GM23338 (cell line): ENCODE measurements at regions not wholly inside any gene's neighbourhood (a gene's known extent, or its start where the extent isn't known, plus 50 kb on each side); places are given as distances from the start of the nearest gene placed in this dataset.
A peak's percentile ranks its signal among the peaks of the same experiment; 100 is the strongest.

Experiments used
- ATAC-seq: fragments of 200-7000 bp; cut with Tn5 transposase; 3 replicates; pipeline ENCODE4 v1.9.1; 2020
- DNase-seq: peaks from one replicate; pipeline ENCODE4 v3.0.0-alpha.2; 2015; ENCODE audit warnings: low spot score
- H2AFZ ChIP-seq: fragments of 200-600 bp; sonication (generic); 2 replicates; pipeline ENCODE4 v1.8.0; 2016; ENCODE audit warnings: antibody characterized with exemption, mild to moderate bottlenecking, moderate library complexity
- H3F3A ChIP-seq: fragments of 200-600 bp; sonication (generic); replicated peaks from 2 replicates; pipeline ENCODE4 v1.8.0; 2017; ENCODE audit warnings: antibody characterized with exemption, mixed run types, low read depth
- H3K27ac ChIP-seq: fragments of 200-600 bp; sonication (generic); 2 replicates; pipeline ENCODE4 v1.6.1; 2016; ENCODE audit warnings: low read depth
- H3K27me3 ChIP-seq: fragments of 200-600 bp; sonication (generic); 2 replicates; pipeline ENCODE4 v1.8.0; 2016; ENCODE audit warnings: mild to moderate bottlenecking, mixed run types, moderate library complexity; ENCODE audit not compliant: insufficient read depth
- H3K36me3 ChIP-seq: fragments of 200-600 bp; sonication (generic); 2 replicates; pipeline ENCODE4 v1.8.0; 2016; ENCODE audit warnings: mild to moderate bottlenecking; ENCODE audit not compliant: insufficient read depth
- H3K4me1 ChIP-seq: fragments of 200-600 bp; sonication (generic); 2 replicates; pipeline ENCODE4 v1.8.0; 2016; ENCODE audit warnings: mild to moderate bottlenecking, moderate library complexity; ENCODE audit not compliant: insufficient read depth
- H3K4me2 ChIP-seq: fragments of 200-600 bp; sonication (generic); 2 replicates; pipeline ENCODE4 v1.7.1; 2017; ENCODE audit warnings: mixed run types
- H3K4me3 ChIP-seq: fragments of 200-600 bp; sonication (generic); 2 replicates; pipeline ENCODE4 v1.6.1; 2016; ENCODE audit warnings: mixed run types
- H3K79me2 ChIP-seq: fragments of 200-600 bp; sonication (generic); replicated peaks from 2 replicates; pipeline ENCODE4 v1.8.0; 2017; ENCODE audit warnings: mild to moderate bottlenecking; ENCODE audit not compliant: insufficient read depth
- H3K9me2 ChIP-seq: fragments of 200-600 bp; sonication (generic); 2 replicates; pipeline ENCODE4 v1.8.0; 2017; ENCODE audit not compliant: insufficient read depth
- H4K20me1 ChIP-seq: fragments of 200-600 bp; sonication (generic); replicated peaks from 2 replicates; pipeline ENCODE4 v1.8.0; 2017; ENCODE audit warnings: mild to moderate bottlenecking; ENCODE audit not compliant: insufficient read depth
- H3K27ac Mint-ChIP-seq: 2 replicates; pipeline ENCODE4 v1.8.0; 2020; ENCODE audit warnings: inconsistent platforms, mild to moderate bottlenecking, moderate library complexity, mixed read lengths
- H3K27me3 Mint-ChIP-seq: 3 replicates; pipeline ENCODE4 v1.8.0; 2022; ENCODE audit warnings: low read depth, mild to moderate bottlenecking, moderate library complexity, mixed read lengths, inconsistent platforms; ENCODE audit not compliant: insufficient read depth, poor library complexity
- H3K36me3 Mint-ChIP-seq: 3 replicates; pipeline ENCODE4 v1.8.0; 2021; ENCODE audit warnings: low read depth, mild to moderate bottlenecking, inconsistent platforms, moderate library complexity, mixed read lengths
- H3K4me1 Mint-ChIP-seq: 3 replicates; pipeline ENCODE4 v1.8.0; 2020; ENCODE audit warnings: mild to moderate bottlenecking, inconsistent platforms, mixed read lengths
- H3K4me3 Mint-ChIP-seq: 3 replicates; pipeline ENCODE4 v1.8.0; 2021; ENCODE audit warnings: moderate library complexity, mild to moderate bottlenecking, inconsistent platforms, mixed read lengths
- H3K9me3 Mint-ChIP-seq: 3 replicates; pipeline ENCODE4 v1.8.0; 2020; ENCODE audit warnings: moderate library complexity, mild to moderate bottlenecking, inconsistent platforms, mixed read lengths
- CREB1 ChIP-seq: fragments of 250-450 bp; sonication (Bioruptor Pico); IDR thresholded peaks from 2 replicates; pipeline ENCODE4 v1.5.0; 2020; ENCODE audit warnings: low read depth, mild to moderate bottlenecking, moderate library complexity
- EZH2phosphoT487 ChIP-seq: fragments of 200-600 bp; sonication (generic); IDR thresholded peaks from one replicate; pipeline ENCODE4 v1.8.1; 2018; ENCODE audit warnings: antibody characterized with exemption; ENCODE audit not compliant: unreplicated experiment
- JUNB ChIP-seq: IDR thresholded peaks from one replicate; pipeline ENCODE4 v1.6.1; 2016; ENCODE audit warnings: antibody characterized with exemption; ENCODE audit not compliant: unreplicated experiment
- NANOG ChIP-seq: IDR thresholded peaks from 2 replicates; pipeline ENCODE4 v1.6.1; 2016; ENCODE audit warnings: antibody characterized with exemption, borderline replicate concordance
- ZNF114 ChIP-seq: fragments of 250-450 bp; sonication (Bioruptor Pico); IDR thresholded peaks from 2 replicates; pipeline ENCODE4 v1.5.0; 2020; ENCODE audit warnings: mild to moderate bottlenecking, moderate library complexity
- TF ChIP-seq, protein P1 (sequence below), 2 experiments: fragments of 200-600 bp in 1 of 2; sonication (generic) in 1 of 2; conservative IDR thresholded peaks; 2 replicates each; pipeline versions ENCODE4 v1.5.1 to v1.6.1; 2016 to 2017; ENCODE audit warnings: antibody characterized with exemption in 2 of 2, low read depth in 2 of 2, mild to moderate bottlenecking in 2 of 2, moderate library complexity in 1 of 2
- TF ChIP-seq, protein P2 (sequence below): fragments of 250-450 bp; sonication (Bioruptor Pico); IDR thresholded peaks from 2 replicates; pipeline ENCODE4 v1.5.0; 2020; ENCODE audit warnings: mild to moderate bottlenecking, moderate library complexity

DNA sequence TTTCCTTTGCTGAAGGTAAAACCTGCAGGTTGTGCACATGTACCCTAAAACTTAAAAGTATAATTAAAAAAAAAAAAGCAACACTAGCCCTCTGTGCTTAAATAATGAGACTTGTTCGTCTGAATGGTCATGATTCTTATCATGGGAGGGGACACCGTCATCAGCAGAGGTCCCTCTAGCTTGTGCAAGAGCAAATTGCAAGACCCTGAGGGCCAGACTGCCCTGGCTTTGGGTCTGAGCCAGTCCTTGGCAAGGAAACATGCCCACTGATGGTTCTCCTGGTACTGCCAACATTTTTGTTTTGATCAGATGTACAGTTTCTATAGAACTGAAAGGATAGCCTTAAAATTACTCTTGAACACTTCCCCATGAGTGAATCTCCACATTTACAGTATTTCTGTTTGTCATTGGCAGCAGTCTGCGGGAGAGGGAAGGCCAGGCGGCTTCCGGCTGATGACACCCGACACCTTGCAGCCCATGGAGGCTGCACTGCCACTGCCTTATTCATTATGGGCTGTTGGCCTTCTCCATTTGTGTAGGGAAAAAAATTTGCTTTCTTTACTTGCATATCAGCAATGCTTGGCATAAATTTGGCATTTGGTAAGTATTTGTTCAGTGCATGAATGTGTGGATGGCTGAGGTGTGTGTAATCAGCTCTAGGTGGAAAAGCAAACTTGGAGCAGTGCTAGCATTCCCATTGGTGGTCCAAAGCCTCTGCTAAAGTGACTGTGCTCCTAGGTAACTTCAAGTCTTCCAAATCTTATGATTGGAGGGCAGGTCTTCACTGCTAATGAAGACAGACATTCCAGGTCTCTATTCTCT is 161.6 kb upstream of the ALKAL2 start:
- ATAC-seq = peak; percentile 81
- Histone ChIP-seq H3K27me3 (no peaks in the 10 kb centered on the region), H3K79me2 (no peaks in the 10 kb centered on the region), H3K4me1 (no peaks in the 10 kb centered on the region; the same call in 1 of the 2 replicates), H3K9me2 (no peaks in the 10 kb centered on the region), H3K4me3 (no peak overlapping the region), H4K20me1 (no peaks in the 10 kb centered on the region), H3K4me2 (no peak overlapping the region), H3K36me3 (no peaks in the 10 kb centered on the region), H3K27ac (no peak overlapping the region), H3F3A (no peaks in the 10 kb centered on the region), H2AFZ (peak overlapping the region; percentile 58; the same call in 1 of the 2 replicates)
- TF ChIP-seq NANOG = no peak
- TF ChIP-seq, protein P1, sequence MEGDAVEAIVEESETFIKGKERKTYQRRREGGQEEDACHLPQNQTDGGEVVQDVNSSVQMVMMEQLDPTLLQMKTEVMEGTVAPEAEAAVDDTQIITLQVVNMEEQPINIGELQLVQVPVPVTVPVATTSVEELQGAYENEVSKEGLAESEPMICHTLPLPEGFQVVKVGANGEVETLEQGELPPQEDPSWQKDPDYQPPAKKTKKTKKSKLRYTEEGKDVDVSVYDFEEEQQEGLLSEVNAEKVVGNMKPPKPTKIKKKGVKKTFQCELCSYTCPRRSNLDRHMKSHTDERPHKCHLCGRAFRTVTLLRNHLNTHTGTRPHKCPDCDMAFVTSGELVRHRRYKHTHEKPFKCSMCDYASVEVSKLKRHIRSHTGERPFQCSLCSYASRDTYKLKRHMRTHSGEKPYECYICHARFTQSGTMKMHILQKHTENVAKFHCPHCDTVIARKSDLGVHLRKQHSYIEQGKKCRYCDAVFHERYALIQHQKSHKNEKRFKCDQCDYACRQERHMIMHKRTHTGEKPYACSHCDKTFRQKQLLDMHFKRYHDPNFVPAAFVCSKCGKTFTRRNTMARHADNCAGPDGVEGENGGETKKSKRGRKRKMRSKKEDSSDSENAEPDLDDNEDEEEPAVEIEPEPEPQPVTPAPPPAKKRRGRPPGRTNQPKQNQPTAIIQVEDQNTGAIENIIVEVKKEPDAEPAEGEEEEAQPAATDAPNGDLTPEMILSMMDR (conservative IDR thresholded peaks at IDR 0.05; ENCODE audit: low read depth in 2 of 2) = peak in 1 of 2 experiments; percentile 22; a peak in 2 of 4 replicates
- TF ChIP-seq ZNF114 (CRISPR knock-in tag) = no peak
- no peak for TF ChIP-seq EZH2phosphoT487
- TF ChIP-seq, protein P2, sequence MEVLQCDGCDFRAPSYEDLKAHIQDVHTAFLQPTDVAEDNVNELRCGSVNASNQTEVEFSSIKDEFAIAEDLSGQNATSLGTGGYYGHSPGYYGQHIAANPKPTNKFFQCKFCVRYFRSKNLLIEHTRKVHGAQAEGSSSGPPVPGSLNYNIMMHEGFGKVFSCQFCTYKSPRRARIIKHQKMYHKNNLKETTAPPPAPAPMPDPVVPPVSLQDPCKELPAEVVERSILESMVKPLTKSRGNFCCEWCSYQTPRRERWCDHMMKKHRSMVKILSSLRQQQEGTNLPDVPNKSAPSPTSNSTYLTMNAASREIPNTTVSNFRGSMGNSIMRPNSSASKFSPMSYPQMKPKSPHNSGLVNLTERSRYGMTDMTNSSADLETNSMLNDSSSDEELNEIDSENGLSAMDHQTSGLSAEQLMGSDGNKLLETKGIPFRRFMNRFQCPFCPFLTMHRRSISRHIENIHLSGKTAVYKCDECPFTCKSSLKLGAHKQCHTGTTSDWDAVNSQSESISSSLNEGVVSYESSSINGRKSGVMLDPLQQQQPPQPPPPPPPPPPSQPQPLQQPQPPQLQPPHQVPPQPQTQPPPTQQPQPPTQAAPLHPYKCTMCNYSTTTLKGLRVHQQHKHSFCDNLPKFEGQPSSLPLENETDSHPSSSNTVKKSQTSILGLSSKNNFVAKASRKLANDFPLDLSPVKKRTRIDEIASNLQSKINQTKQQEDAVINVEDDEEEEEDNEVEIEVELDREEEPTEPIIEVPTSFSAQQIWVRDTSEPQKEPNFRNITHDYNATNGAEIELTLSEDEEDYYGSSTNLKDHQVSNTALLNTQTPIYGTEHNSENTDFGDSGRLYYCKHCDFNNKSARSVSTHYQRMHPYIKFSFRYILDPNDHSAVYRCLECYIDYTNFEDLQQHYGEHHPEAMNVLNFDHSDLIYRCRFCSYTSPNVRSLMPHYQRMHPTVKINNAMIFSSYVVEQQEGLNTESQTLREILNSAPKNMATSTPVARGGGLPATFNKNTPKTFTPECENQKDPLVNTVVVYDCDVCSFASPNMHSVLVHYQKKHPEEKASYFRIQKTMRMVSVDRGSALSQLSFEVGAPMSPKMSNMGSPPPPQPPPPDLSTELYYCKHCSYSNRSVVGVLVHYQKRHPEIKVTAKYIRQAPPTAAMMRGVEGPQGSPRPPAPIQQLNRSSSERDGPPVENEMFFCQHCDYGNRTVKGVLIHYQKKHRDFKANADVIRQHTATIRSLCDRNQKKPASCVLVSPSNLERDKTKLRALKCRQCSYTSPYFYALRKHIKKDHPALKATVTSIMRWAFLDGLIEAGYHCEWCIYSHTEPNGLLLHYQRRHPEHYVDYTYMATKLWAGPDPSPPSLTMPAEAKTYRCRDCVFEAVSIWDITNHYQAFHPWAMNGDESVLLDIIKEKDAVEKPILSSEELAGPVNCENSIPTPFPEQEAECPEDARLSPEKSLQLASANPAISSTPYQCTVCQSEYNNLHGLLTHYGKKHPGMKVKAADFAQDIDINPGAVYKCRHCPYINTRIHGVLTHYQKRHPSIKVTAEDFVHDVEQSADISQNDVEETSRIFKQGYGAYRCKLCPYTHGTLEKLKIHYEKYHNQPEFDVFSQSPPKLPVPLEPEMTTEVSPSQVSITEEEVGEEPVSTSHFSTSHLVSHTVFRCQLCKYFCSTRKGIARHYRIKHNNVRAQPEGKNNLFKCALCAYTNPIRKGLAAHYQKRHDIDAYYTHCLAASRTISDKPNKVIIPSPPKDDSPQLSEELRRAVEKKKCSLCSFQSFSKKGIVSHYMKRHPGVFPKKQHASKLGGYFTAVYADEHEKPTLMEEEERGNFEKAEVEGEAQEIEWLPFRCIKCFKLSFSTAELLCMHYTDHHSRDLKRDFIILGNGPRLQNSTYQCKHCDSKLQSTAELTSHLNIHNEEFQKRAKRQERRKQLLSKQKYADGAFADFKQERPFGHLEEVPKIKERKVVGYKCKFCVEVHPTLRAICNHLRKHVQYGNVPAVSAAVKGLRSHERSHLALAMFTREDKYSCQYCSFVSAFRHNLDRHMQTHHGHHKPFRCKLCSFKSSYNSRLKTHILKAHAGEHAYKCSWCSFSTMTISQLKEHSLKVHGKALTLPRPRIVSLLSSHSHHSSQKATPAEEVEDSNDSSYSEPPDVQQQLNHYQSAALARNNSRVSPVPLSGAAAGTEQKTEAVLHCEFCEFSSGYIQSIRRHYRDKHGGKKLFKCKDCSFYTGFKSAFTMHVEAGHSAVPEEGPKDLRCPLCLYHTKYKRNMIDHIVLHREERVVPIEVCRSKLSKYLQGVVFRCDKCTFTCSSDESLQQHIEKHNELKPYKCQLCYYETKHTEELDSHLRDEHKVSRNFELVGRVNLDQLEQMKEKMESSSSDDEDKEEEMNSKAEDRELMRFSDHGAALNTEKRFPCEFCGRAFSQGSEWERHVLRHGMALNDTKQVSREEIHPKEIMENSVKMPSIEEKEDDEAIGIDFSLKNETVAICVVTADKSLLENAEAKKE = no peak
- no peak for TF ChIP-seq CREB1 (CRISPR knock-in tag)
- TF ChIP-seq JUNB = no peak
- Mint-ChIP-seq H3K4me1 (peaks cover 12% of the 10 kb centered on the region; the same call in 2 of the 3 replicates), H3K4me3 (no peak overlapping the region), H3K27ac (no peak overlapping the region; the same call in 1 of the 2 replicates), H3K9me3 (peaks cover 3% of the 10 kb centered on the region; the same call in 1 of the 3 replicates), H3K36me3 (no peaks in the 10 kb centered on the region), H3K27me3 (peaks cover 2% of the 10 kb centered on the region)
- DNase-seq = peak; percentile 32
